Stimulated activated effector memory CD8-positive, alpha-beta T cell treated with anti-CD3 and anti-CD28 coated beads, Interleukin-12 subunit alpha, Interleukin-12 subunit beta, amount 100 ng/mL, for 72 hours (primary cell): ENCODE measurements at regions not wholly inside any gene's neighbourhood (a gene's known extent, or its start where the extent isn't known, plus 50 kb on each side); places are given as distances from the start of the nearest gene placed in this dataset.
A peak's percentile ranks its signal among the peaks of the same experiment; 100 is the strongest.
"Not testable (repeated sequence)": the region's sequence is repeated elsewhere in the genome, so short reads cannot be mapped to it uniquely, and the experiment has no call there.

Source experiments
- ATAC-seq: fragments of 150-1000 bp; cut with Tn5 transposase; 2 replicates; pipeline ENCODE4 v1.10.0; 2021
- DNase-seq, 2 donors: peaks; one replicate each; pipeline ENCODE4 v3.0.0; 2021 to 2022; ENCODE audit warnings: low spot score in 2 of 2
- H3K27ac Mint-ChIP-seq: one replicate; pipeline ENCODE4 v1.8.0; 2022; ENCODE audit warnings: mild to moderate bottlenecking, mixed read lengths
- H3K36me3 Mint-ChIP-seq: one replicate; pipeline ENCODE4 v1.8.0; 2022; ENCODE audit warnings: mild to moderate bottlenecking, mixed read lengths
- H3K4me1 Mint-ChIP-seq: one replicate; pipeline ENCODE4 v1.8.0; 2022; ENCODE audit warnings: mixed read lengths
- H3K4me3 Mint-ChIP-seq: one replicate; pipeline ENCODE4 v1.8.0; 2022; ENCODE audit warnings: mild to moderate bottlenecking, mixed read lengths
- H3K9me3 Mint-ChIP-seq: one replicate; pipeline ENCODE4 v1.8.0; 2022; ENCODE audit warnings: mixed read lengths

- Mint-ChIP-seq H3K4me1 (peaks cover 16% of the 10 kb centered on the region), H3K36me3 (no peaks in the 10 kb centered on the region), H3K4me3 (no peak overlapping the region), H3K27ac (no peak overlapping the region), H3K9me3 (no peaks in the 10 kb centered on the region)
- DNase-seq (no peak), ATAC-seq (no peak)
Measured at GRCh38 chr12:69150796-69151127, 88.6 kb upstream of the CPSF6 start.

- no peak for ATAC-seq
- Mint-ChIP-seq H3K4me1 (peaks cover 16% of the 10 kb centered on the region), H3K9me3 (no peaks in the 10 kb centered on the region), H3K27ac (no peak overlapping the region), H3K4me3 (no peak overlapping the region), H3K36me3 (no peaks in the 10 kb centered on the region)
- DNase-seq: no peak
Measured at GRCh38 chr12:69151254-69151764, 88.1 kb upstream of the CPSF6 start.

- peak; percentile 61 to 84 for DNase-seq
- no peak overlapping the region for H3K4me3 Mint-ChIP-seq
- H3K4me1 Mint-ChIP-seq: peaks cover 22% of the 10 kb centered on the region
- H3K36me3 Mint-ChIP-seq: no peaks in the 10 kb centered on the region
- no peak overlapping the region for H3K27ac Mint-ChIP-seq
- ATAC-seq: peak; percentile 60
- H3K9me3 Mint-ChIP-seq: no peaks in the 10 kb centered on the region
Measured at GRCh38 chr12:69154585-69155363, 84.6 kb upstream of the CPSF6 start.

- Mint-ChIP-seq H3K4me1 (peaks cover 44% of the 10 kb centered on the region), H3K4me3 (peak overlapping the region; percentile 43), H3K27ac (peak overlapping the region; percentile 64), H3K9me3 (no peaks in the 10 kb centered on the region), H3K36me3 (peaks cover 5% of the 10 kb centered on the region)
- ATAC-seq (peak; percentile 81), DNase-seq (peak; percentile 95 to 97)
Measured at GRCh38 chr12:69157023-69157655, 82.2 kb upstream of the CPSF6 start.

- Mint-ChIP-seq H3K36me3 (peaks cover 6% of the 10 kb centered on the region), H3K9me3 (no peaks in the 10 kb centered on the region), H3K4me3 (no peak overlapping the region), H3K27ac (peak overlapping the region; percentile 46), H3K4me1 (peaks cover 26% of the 10 kb centered on the region)
- DNase-seq: peak; percentile 16 to 73
- peak; percentile 96 for ATAC-seq
Measured at GRCh38 chr12:69161829-69162228, 77.5 kb upstream of the CPSF6 start.

- Mint-ChIP-seq H3K4me1 (peaks cover 22% of the 10 kb centered on the region), H3K27ac (peak overlapping the region; percentile 1), H3K9me3 (no peaks in the 10 kb centered on the region), H3K4me3 (no peak overlapping the region), H3K36me3 (peaks cover 6% of the 10 kb centered on the region)
- DNase-seq: no peak
- no peak for ATAC-seq
Measured at GRCh38 chr12:69163681-69164362, 75.5 kb upstream of the CPSF6 start.

- Mint-ChIP-seq H3K4me3 (no peak overlapping the region), H3K4me1 (peaks cover 7% of the 10 kb centered on the region), H3K9me3 (no peaks in the 10 kb centered on the region), H3K27ac (no peak overlapping the region), H3K36me3 (no peaks in the 10 kb centered on the region)
- no peak for ATAC-seq
- DNase-seq: no peak
Measured at GRCh38 chr12:69167648-69168165, 71.7 kb upstream of the CPSF6 start.

- Mint-ChIP-seq H3K9me3 (no peaks in the 10 kb centered on the region), H3K4me3 (no peak overlapping the region), H3K4me1 (peaks cover 7% of the 10 kb centered on the region), H3K36me3 (no peaks in the 10 kb centered on the region), H3K27ac (no peak overlapping the region)
- DNase-seq: no peak
- no peak for ATAC-seq
Measured at GRCh38 chr12:69168363-69168762, 71.0 kb upstream of the CPSF6 start.

GRCh38 chr12:69168828-69169227, 70.5 kb upstream of the CPSF6 start:
- H3K4me1 Mint-ChIP-seq: peaks cover 7% of the 10 kb centered on the region
- H3K27ac Mint-ChIP-seq: no peak overlapping the region
- ATAC-seq (no peak), DNase-seq (no peak)
- no peak overlapping the region for H3K4me3 Mint-ChIP-seq
- H3K9me3 Mint-ChIP-seq: no peaks in the 10 kb centered on the region
- H3K36me3 Mint-ChIP-seq: no peaks in the 10 kb centered on the region

- H3K27ac Mint-ChIP-seq: no peak overlapping the region
- ATAC-seq: no peak
- H3K9me3 Mint-ChIP-seq: no peaks in the 10 kb centered on the region
- no peak overlapping the region for H3K4me3 Mint-ChIP-seq
- DNase-seq: no peak
- H3K4me1 Mint-ChIP-seq: peaks cover 7% of the 10 kb centered on the region
- no peaks in the 10 kb centered on the region for H3K36me3 Mint-ChIP-seq
Measured at GRCh38 chr12:69170293-69170692, 69.1 kb upstream of the CPSF6 start.

- Mint-ChIP-seq H3K9me3 (peaks cover 3% of the 10 kb centered on the region), H3K27ac (no peak overlapping the region), H3K4me3 (no peak overlapping the region), H3K4me1 (peaks cover 7% of the 10 kb centered on the region), H3K36me3 (no peaks in the 10 kb centered on the region)
- DNase-seq (no peak), ATAC-seq (no peak)
Measured at GRCh38 chr12:69171881-69172280, 67.5 kb upstream of the CPSF6 start.

GRCh38 chr12:69172491-69172890, 66.9 kb upstream of the CPSF6 start:
- Mint-ChIP-seq H3K4me1 (peaks cover 7% of the 10 kb centered on the region), H3K36me3 (no peaks in the 10 kb centered on the region), H3K4me3 (no peak overlapping the region), H3K27ac (no peak overlapping the region), H3K9me3 (peaks cover 3% of the 10 kb centered on the region)
- DNase-seq (no peak), ATAC-seq (no peak)

GRCh38 chr12:69173368-69173767, 66.0 kb upstream of the CPSF6 start:
- no peak for ATAC-seq
- Mint-ChIP-seq H3K4me3 (no peak overlapping the region), H3K4me1 (peaks cover 7% of the 10 kb centered on the region)

GRCh38 chr12:69179786-69180185, 59.6 kb upstream of the CPSF6 start:
- DNase-seq: no peak
- H3K36me3 Mint-ChIP-seq: no peaks in the 10 kb centered on the region
- H3K4me1 Mint-ChIP-seq: no peaks in the 10 kb centered on the region
- no peak overlapping the region for H3K27ac Mint-ChIP-seq
- H3K4me3 Mint-ChIP-seq: no peak overlapping the region
- H3K9me3 Mint-ChIP-seq: peaks cover 3% of the 10 kb centered on the region
- no peak for ATAC-seq

More at GRCh38 chr12:69173368-69173767, 66.0 kb upstream of the CPSF6 start:
- H3K36me3 Mint-ChIP-seq: no peaks in the 10 kb centered on the region
- H3K9me3 Mint-ChIP-seq: peaks cover 3% of the 10 kb centered on the region
- no peak overlapping the region for H3K27ac Mint-ChIP-seq
- DNase-seq: no peak

GRCh38 chr12:69187572-69187971, 51.8 kb upstream of the CPSF6 start:
- not testable (repeated sequence) for H3K27ac Mint-ChIP-seq, H3K4me1 Mint-ChIP-seq, H3K4me3 Mint-ChIP-seq, ATAC-seq, DNase-seq, H3K36me3 Mint-ChIP-seq
- H3K9me3 Mint-ChIP-seq: peaks cover 10% of the 10 kb centered on the region
